Upper lobe of right lung (tissue), 1 donor: ENCODE measurements at regions not wholly inside any gene's neighbourhood (a gene's known extent, or its start where the extent isn't known, plus 50 kb on each side); places are given as distances from the start of the nearest gene placed in this dataset.

Source experiments
- ATAC-seq: fragments of 200-7000 bp; cut with Tn5 transposase; one replicate; pipeline ENCODE4 v1.9.1; 2020; ENCODE audit warnings: mild to moderate bottlenecking, moderate library complexity
- DNase-seq: peaks from one replicate; pipeline ENCODE4 v3.0.0-alpha.2; 2020
- H3K27ac ChIP-seq: fragments of 200-600 bp; one replicate; pipeline ENCODE4 v1.8.0; 2022
- H3K27me3 ChIP-seq: fragments of 200-600 bp; one replicate; pipeline ENCODE4 v1.8.0; 2022; ENCODE audit warnings: mild to moderate bottlenecking
- H3K36me3 ChIP-seq: fragments of 200-600 bp; one replicate; pipeline ENCODE4 v1.8.0; 2022
- H3K4me1 ChIP-seq: fragments of 200-600 bp; one replicate; pipeline ENCODE4 v1.8.0; 2022
- H3K4me3 ChIP-seq: fragments of 200-600 bp; one replicate; pipeline ENCODE4 v1.8.0; 2022; ENCODE audit warnings: mild to moderate bottlenecking
- H3K9me3 ChIP-seq: fragments of 200-600 bp; one replicate; pipeline ENCODE4 v1.8.0; 2022
- intact Hi-C: fragments of 100-400 bp; cut with DNase I; formaldehyde crosslinking; loops from one replicate; pipeline ENCODE4 v1.11.0; 2022
- TF ChIP-seq, protein P1 (sequence below): fragments of 200-600 bp; IDR thresholded peaks from one replicate; pipeline ENCODE4 v1.8.0; 2022; ENCODE audit warnings: antibody characterized with exemption
- donor health status: DM: no; HTN: yes; CAD: no; lungs with severe emphysema.

DNA sequence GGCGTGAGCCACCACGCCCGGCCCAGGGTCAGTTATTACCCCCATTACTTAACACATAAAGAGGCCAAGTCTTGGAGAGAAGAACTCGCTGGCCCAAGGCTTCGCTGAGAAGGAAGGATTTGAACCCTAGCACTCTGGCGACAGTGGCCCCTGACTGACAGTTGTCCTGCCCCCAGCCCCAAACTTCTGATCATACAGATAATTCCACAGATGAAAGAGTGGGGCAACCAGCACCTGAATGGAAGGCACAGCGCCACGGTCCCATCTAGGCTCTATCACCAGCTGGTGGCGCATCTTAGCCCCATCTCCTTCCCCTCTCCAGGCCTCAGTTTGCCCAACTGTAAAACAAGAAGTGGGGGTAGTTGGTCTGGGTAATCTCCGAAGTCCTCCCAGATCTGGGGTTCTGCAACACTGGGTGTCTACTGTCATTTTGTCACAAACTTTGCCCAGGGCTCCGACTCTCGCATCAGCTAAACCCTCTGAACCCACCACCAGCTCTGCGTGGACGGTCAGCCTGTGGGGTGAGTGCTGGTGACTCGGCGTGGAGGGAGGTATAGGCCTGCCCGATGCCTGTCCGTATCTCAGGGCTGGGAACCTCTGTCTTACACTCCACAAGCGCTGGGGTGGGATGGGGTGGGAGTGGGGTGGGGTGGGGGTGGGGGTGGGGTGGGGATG lies 209.3 kb downstream of the C9orf50 start:
- Histone ChIP-seq H3K9me3 (no peaks in the 10 kb centered on the region), H3K4me1 (peaks cover 21% of the 10 kb centered on the region), H3K36me3 (no peaks in the 10 kb centered on the region), H3K4me3 (no peak overlapping the region), H3K27ac (no peak overlapping the region), H3K27me3 (no peaks in the 10 kb centered on the region)
- intact Hi-C loops: no loop called here
- ATAC-seq (no peak), DNase-seq (no peak)
- TF ChIP-seq, protein P1, sequence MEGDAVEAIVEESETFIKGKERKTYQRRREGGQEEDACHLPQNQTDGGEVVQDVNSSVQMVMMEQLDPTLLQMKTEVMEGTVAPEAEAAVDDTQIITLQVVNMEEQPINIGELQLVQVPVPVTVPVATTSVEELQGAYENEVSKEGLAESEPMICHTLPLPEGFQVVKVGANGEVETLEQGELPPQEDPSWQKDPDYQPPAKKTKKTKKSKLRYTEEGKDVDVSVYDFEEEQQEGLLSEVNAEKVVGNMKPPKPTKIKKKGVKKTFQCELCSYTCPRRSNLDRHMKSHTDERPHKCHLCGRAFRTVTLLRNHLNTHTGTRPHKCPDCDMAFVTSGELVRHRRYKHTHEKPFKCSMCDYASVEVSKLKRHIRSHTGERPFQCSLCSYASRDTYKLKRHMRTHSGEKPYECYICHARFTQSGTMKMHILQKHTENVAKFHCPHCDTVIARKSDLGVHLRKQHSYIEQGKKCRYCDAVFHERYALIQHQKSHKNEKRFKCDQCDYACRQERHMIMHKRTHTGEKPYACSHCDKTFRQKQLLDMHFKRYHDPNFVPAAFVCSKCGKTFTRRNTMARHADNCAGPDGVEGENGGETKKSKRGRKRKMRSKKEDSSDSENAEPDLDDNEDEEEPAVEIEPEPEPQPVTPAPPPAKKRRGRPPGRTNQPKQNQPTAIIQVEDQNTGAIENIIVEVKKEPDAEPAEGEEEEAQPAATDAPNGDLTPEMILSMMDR: no peak

- DNase-seq: no peak
These were observed 210.7 kb downstream of the C9orf50 start for GRCh38 chr9:129410226-129410625.

GRCh38 chr9:129408535-129409215 lies 212.2 kb downstream of the C9orf50 start:
- Histone ChIP-seq H3K27me3 (no peaks in the 10 kb centered on the region), H3K4me1 (peaks cover 9% of the 10 kb centered on the region), H3K9me3 (no peaks in the 10 kb centered on the region), H3K36me3 (no peaks in the 10 kb centered on the region), H3K27ac (no peak overlapping the region), H3K4me3 (no peak overlapping the region)
- intact Hi-C loops: no loop called here
- TF ChIP-seq, protein P1: no peak
- ATAC-seq (peak; percentile 4), DNase-seq (no peak)

More at GRCh38 chr9:129410226-129410625, 210.7 kb downstream of the C9orf50 start:
- no peak overlapping the region for H3K27ac ChIP-seq
- no peak for ATAC-seq
- no peaks in the 10 kb centered on the region for H3K9me3 ChIP-seq
- peaks cover 21% of the 10 kb centered on the region for H3K4me1 ChIP-seq
- TF ChIP-seq, protein P1: no peak
- H3K27me3 ChIP-seq: no peaks in the 10 kb centered on the region
- no peak overlapping the region for H3K4me3 ChIP-seq
- intact Hi-C loops: no loop called here
- no peaks in the 10 kb centered on the region for H3K36me3 ChIP-seq

DNA sequence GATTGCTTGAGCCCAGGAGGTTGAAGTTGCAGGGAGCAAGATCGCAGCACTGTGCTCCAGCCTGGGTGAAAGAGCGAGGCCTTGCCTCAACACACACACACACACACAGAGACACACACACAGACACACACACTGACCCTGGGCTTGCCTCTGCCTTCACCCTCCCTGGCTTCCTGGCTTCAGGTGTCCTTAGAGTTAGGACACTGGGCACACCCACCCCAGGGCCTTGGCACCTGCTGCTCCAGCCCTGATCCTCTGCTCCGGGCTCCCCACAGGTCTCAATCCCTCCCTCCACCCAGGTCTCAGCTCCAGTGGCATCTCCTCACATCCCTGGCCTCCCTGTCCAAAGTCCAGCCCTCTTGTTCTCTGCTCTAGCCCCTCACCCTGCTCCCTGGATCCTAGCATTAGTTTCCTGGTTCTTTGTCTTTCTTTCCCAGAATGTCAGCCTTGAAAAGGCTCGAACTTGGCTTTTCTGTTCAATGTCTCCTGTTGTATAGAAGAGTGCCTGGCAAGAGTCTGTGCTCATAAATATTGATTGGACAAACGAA lies 212.9 kb downstream of the C9orf50 start:
- H3K9me3 ChIP-seq: no peaks in the 10 kb centered on the region
- TF ChIP-seq, protein P1: no peak
- no peak overlapping the region for H3K4me3 ChIP-seq
- ATAC-seq (no peak), DNase-seq (no peak)
- peaks cover 9% of the 10 kb centered on the region for H3K4me1 ChIP-seq
- H3K27ac ChIP-seq: no peak overlapping the region
- intact Hi-C loops: no loop called here
- H3K36me3 ChIP-seq: no peaks in the 10 kb centered on the region
- H3K27me3 ChIP-seq: no peaks in the 10 kb centered on the region

GRCh38 chr9:129406278-129407225 lies 214.3 kb downstream of the C9orf50 start:
- H3K4me1 ChIP-seq: no peaks in the 10 kb centered on the region
- DNase-seq (no peak), ATAC-seq (peak; percentile 55)
- H3K27ac ChIP-seq: no peak overlapping the region
- intact Hi-C loops: no loop called here
- no peaks in the 10 kb centered on the region for H3K36me3 ChIP-seq
- H3K9me3 ChIP-seq: no peaks in the 10 kb centered on the region
- H3K4me3 ChIP-seq: no peak overlapping the region
- TF ChIP-seq, protein P1: no peak
- no peaks in the 10 kb centered on the region for H3K27me3 ChIP-seq
